GM23338 (cell line): ENCODE measurements at regions not wholly inside any gene's neighbourhood (a gene's known extent, or its start where the extent isn't known, plus 50 kb on each side); places are given as distances from the start of the nearest gene placed in this dataset.

ENCODE experiments used
- ATAC-seq: fragments of 200-7000 bp; cut with Tn5 transposase; 3 replicates; pipeline ENCODE4 v1.9.1; 2020
- DNase-seq: peaks from one replicate; pipeline ENCODE4 v3.0.0-alpha.2; 2015; ENCODE audit warnings: low spot score
- H2AFZ ChIP-seq: fragments of 200-600 bp; sonication (generic); 2 replicates; pipeline ENCODE4 v1.8.0; 2016; ENCODE audit warnings: antibody characterized with exemption, mild to moderate bottlenecking, moderate library complexity
- H3F3A ChIP-seq: fragments of 200-600 bp; sonication (generic); replicated peaks from 2 replicates; pipeline ENCODE4 v1.8.0; 2017; ENCODE audit warnings: antibody characterized with exemption, mixed run types, low read depth
- H3K27ac ChIP-seq: fragments of 200-600 bp; sonication (generic); 2 replicates; pipeline ENCODE4 v1.6.1; 2016; ENCODE audit warnings: low read depth
- H3K27me3 ChIP-seq: fragments of 200-600 bp; sonication (generic); 2 replicates; pipeline ENCODE4 v1.8.0; 2016; ENCODE audit warnings: mild to moderate bottlenecking, mixed run types, moderate library complexity; ENCODE audit not compliant: insufficient read depth
- H3K36me3 ChIP-seq: fragments of 200-600 bp; sonication (generic); 2 replicates; pipeline ENCODE4 v1.8.0; 2016; ENCODE audit warnings: mild to moderate bottlenecking; ENCODE audit not compliant: insufficient read depth
- H3K4me1 ChIP-seq: fragments of 200-600 bp; sonication (generic); 2 replicates; pipeline ENCODE4 v1.8.0; 2016; ENCODE audit warnings: mild to moderate bottlenecking, moderate library complexity; ENCODE audit not compliant: insufficient read depth
- H3K4me2 ChIP-seq: fragments of 200-600 bp; sonication (generic); 2 replicates; pipeline ENCODE4 v1.7.1; 2017; ENCODE audit warnings: mixed run types
- H3K4me3 ChIP-seq: fragments of 200-600 bp; sonication (generic); 2 replicates; pipeline ENCODE4 v1.6.1; 2016; ENCODE audit warnings: mixed run types
- H3K79me2 ChIP-seq: fragments of 200-600 bp; sonication (generic); replicated peaks from 2 replicates; pipeline ENCODE4 v1.8.0; 2017; ENCODE audit warnings: mild to moderate bottlenecking; ENCODE audit not compliant: insufficient read depth
- H3K9me2 ChIP-seq: fragments of 200-600 bp; sonication (generic); 2 replicates; pipeline ENCODE4 v1.8.0; 2017; ENCODE audit not compliant: insufficient read depth
- H4K20me1 ChIP-seq: fragments of 200-600 bp; sonication (generic); replicated peaks from 2 replicates; pipeline ENCODE4 v1.8.0; 2017; ENCODE audit warnings: mild to moderate bottlenecking; ENCODE audit not compliant: insufficient read depth
- H3K27ac Mint-ChIP-seq: 2 replicates; pipeline ENCODE4 v1.8.0; 2020; ENCODE audit warnings: inconsistent platforms, mild to moderate bottlenecking, moderate library complexity, mixed read lengths
- H3K27me3 Mint-ChIP-seq: 3 replicates; pipeline ENCODE4 v1.8.0; 2022; ENCODE audit warnings: low read depth, mild to moderate bottlenecking, moderate library complexity, mixed read lengths, inconsistent platforms; ENCODE audit not compliant: insufficient read depth, poor library complexity
- H3K36me3 Mint-ChIP-seq: 3 replicates; pipeline ENCODE4 v1.8.0; 2021; ENCODE audit warnings: low read depth, mild to moderate bottlenecking, inconsistent platforms, moderate library complexity, mixed read lengths
- H3K4me1 Mint-ChIP-seq: 3 replicates; pipeline ENCODE4 v1.8.0; 2020; ENCODE audit warnings: mild to moderate bottlenecking, inconsistent platforms, mixed read lengths
- H3K4me3 Mint-ChIP-seq: 3 replicates; pipeline ENCODE4 v1.8.0; 2021; ENCODE audit warnings: moderate library complexity, mild to moderate bottlenecking, inconsistent platforms, mixed read lengths
- H3K9me3 Mint-ChIP-seq: 3 replicates; pipeline ENCODE4 v1.8.0; 2020; ENCODE audit warnings: moderate library complexity, mild to moderate bottlenecking, inconsistent platforms, mixed read lengths
- CREB1 ChIP-seq: fragments of 250-450 bp; sonication (Bioruptor Pico); IDR thresholded peaks from 2 replicates; pipeline ENCODE4 v1.5.0; 2020; ENCODE audit warnings: low read depth, mild to moderate bottlenecking, moderate library complexity
- EZH2 ChIP-seq: fragments of 200-600 bp; sonication (generic); IDR thresholded peaks from one replicate; pipeline ENCODE4 v1.8.0; 2017; ENCODE audit warnings: antibody characterized with exemption, mild to moderate bottlenecking, low read depth; ENCODE audit not compliant: unreplicated experiment
- EZH2phosphoT487 ChIP-seq: fragments of 200-600 bp; sonication (generic); IDR thresholded peaks from one replicate; pipeline ENCODE4 v1.8.1; 2018; ENCODE audit warnings: antibody characterized with exemption; ENCODE audit not compliant: unreplicated experiment
- JUNB ChIP-seq: IDR thresholded peaks from one replicate; pipeline ENCODE4 v1.6.1; 2016; ENCODE audit warnings: antibody characterized with exemption; ENCODE audit not compliant: unreplicated experiment
- NANOG ChIP-seq: IDR thresholded peaks from 2 replicates; pipeline ENCODE4 v1.6.1; 2016; ENCODE audit warnings: antibody characterized with exemption, borderline replicate concordance
- POLR2AphosphoS5 ChIP-seq: IDR thresholded peaks from 2 replicates; pipeline ENCODE4 v1.6.1; 2016; ENCODE audit warnings: antibody characterized with exemption, low read depth
- REST ChIP-seq: IDR thresholded peaks from one replicate; pipeline ENCODE4 v1.6.1; 2018; ENCODE audit warnings: antibody characterized with exemption; ENCODE audit not compliant: unreplicated experiment
- STAT1 ChIP-seq: IDR thresholded peaks from one replicate; pipeline ENCODE4 v1.6.1; 2016; ENCODE audit warnings: antibody characterized with exemption; ENCODE audit not compliant: unreplicated experiment
- ZNF114 ChIP-seq: fragments of 250-450 bp; sonication (Bioruptor Pico); IDR thresholded peaks from 2 replicates; pipeline ENCODE4 v1.5.0; 2020; ENCODE audit warnings: mild to moderate bottlenecking, moderate library complexity
- ZNF331 ChIP-seq: fragments of 250-450 bp; sonication (Bioruptor Pico); IDR thresholded peaks from 2 replicates; pipeline ENCODE4 v1.5.0; 2020; ENCODE audit warnings: low read depth, mild to moderate bottlenecking, moderate library complexity
- TF ChIP-seq, protein P1 (sequence below), 2 experiments: fragments of 200-600 bp in 1 of 2; sonication (generic) in 1 of 2; conservative IDR thresholded peaks; 2 replicates each; pipeline versions ENCODE4 v1.5.1 to v1.6.1; 2016 to 2017; ENCODE audit warnings: antibody characterized with exemption in 2 of 2, low read depth in 2 of 2, mild to moderate bottlenecking in 2 of 2, moderate library complexity in 1 of 2
- TF ChIP-seq, protein P2 (sequence below): fragments of 250-450 bp; sonication (Bioruptor Pico); IDR thresholded peaks from 2 replicates; pipeline ENCODE4 v1.5.0; 2020; ENCODE audit warnings: mild to moderate bottlenecking, moderate library complexity
- TF ChIP-seq, protein P3 (sequence below): IDR thresholded peaks from 2 replicates; pipeline ENCODE4 v1.6.1; 2016; ENCODE audit warnings: antibody characterized with exemption

DNA sequence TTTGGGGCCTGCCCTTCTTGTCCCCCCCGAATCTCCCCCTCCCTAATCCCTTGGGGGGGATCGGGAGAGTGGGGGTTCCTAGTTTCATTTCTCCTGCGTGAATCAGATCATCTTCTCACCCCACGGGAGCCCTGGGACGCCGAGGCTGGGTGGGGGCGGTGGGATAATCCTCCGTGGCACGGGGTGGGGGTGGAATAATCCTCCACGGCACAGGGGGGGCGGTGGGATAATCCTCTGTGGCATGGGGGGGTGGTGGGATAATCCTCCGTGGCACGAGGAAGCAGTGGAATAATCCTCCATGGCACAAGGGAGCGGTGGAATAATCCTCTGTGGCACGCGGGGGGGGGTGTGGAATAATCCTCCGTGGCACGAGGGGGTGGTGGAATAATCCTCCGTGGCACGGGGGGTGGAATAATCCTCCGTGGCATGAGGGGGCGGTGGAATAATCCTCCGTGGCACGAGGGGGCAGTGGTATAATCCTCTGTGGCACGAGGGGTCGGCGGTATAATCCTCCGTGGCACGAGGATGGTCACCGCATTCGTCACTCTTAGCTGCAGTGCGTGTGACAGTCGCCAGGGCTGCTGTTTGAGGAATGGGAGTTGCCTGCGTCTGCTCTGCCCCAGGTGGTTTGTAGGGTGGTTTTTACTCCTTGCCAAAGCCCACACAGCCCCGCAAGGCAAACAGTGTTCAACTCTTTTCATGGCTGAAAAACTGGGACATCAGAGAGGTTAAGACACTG, 156.9 kb downstream of the LAT start:
- Histone ChIP-seq H2AFZ (no peak overlapping the region), H3K27me3 (no peaks in the 10 kb centered on the region), H3K36me3 (no peaks in the 10 kb centered on the region), H3F3A (no peaks in the 10 kb centered on the region), H3K4me1 (no peaks in the 10 kb centered on the region), H3K9me2 (no peaks in the 10 kb centered on the region), H3K27ac (no peak overlapping the region), H3K4me2 (no peak overlapping the region), H3K4me3 (no peak overlapping the region), H4K20me1 (no peaks in the 10 kb centered on the region), H3K79me2 (no peaks in the 10 kb centered on the region)
- Mint-ChIP-seq H3K27ac (no peak overlapping the region), H3K4me3 (no peak overlapping the region), H3K36me3 (no peaks in the 10 kb centered on the region; the same call in 2 of the 3 replicates), H3K4me1 (peaks cover 9% of the 10 kb centered on the region; the same call in 2 of the 3 replicates), H3K9me3 (no peaks in the 10 kb centered on the region), H3K27me3 (peaks cover 5% of the 10 kb centered on the region)
- ATAC-seq (no peak), DNase-seq (no peak)
- no peak for TF ChIP-seq STAT1
- no peak for TF ChIP-seq REST
- TF ChIP-seq EZH2phosphoT487, result no peak
- TF ChIP-seq JUNB, result no peak
- TF ChIP-seq ZNF114 (CRISPR knock-in tag), result no peak
- TF ChIP-seq POLR2AphosphoS5, result no peak
- TF ChIP-seq, protein P1, sequence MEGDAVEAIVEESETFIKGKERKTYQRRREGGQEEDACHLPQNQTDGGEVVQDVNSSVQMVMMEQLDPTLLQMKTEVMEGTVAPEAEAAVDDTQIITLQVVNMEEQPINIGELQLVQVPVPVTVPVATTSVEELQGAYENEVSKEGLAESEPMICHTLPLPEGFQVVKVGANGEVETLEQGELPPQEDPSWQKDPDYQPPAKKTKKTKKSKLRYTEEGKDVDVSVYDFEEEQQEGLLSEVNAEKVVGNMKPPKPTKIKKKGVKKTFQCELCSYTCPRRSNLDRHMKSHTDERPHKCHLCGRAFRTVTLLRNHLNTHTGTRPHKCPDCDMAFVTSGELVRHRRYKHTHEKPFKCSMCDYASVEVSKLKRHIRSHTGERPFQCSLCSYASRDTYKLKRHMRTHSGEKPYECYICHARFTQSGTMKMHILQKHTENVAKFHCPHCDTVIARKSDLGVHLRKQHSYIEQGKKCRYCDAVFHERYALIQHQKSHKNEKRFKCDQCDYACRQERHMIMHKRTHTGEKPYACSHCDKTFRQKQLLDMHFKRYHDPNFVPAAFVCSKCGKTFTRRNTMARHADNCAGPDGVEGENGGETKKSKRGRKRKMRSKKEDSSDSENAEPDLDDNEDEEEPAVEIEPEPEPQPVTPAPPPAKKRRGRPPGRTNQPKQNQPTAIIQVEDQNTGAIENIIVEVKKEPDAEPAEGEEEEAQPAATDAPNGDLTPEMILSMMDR (conservative IDR thresholded peaks at IDR 0.05; ENCODE audit: low read depth in 2 of 2), result no peak
- no peak for TF ChIP-seq ZNF331 (CRISPR knock-in tag)
- no peak for TF ChIP-seq NANOG
- no peak for TF ChIP-seq EZH2
- TF ChIP-seq, protein P2, sequence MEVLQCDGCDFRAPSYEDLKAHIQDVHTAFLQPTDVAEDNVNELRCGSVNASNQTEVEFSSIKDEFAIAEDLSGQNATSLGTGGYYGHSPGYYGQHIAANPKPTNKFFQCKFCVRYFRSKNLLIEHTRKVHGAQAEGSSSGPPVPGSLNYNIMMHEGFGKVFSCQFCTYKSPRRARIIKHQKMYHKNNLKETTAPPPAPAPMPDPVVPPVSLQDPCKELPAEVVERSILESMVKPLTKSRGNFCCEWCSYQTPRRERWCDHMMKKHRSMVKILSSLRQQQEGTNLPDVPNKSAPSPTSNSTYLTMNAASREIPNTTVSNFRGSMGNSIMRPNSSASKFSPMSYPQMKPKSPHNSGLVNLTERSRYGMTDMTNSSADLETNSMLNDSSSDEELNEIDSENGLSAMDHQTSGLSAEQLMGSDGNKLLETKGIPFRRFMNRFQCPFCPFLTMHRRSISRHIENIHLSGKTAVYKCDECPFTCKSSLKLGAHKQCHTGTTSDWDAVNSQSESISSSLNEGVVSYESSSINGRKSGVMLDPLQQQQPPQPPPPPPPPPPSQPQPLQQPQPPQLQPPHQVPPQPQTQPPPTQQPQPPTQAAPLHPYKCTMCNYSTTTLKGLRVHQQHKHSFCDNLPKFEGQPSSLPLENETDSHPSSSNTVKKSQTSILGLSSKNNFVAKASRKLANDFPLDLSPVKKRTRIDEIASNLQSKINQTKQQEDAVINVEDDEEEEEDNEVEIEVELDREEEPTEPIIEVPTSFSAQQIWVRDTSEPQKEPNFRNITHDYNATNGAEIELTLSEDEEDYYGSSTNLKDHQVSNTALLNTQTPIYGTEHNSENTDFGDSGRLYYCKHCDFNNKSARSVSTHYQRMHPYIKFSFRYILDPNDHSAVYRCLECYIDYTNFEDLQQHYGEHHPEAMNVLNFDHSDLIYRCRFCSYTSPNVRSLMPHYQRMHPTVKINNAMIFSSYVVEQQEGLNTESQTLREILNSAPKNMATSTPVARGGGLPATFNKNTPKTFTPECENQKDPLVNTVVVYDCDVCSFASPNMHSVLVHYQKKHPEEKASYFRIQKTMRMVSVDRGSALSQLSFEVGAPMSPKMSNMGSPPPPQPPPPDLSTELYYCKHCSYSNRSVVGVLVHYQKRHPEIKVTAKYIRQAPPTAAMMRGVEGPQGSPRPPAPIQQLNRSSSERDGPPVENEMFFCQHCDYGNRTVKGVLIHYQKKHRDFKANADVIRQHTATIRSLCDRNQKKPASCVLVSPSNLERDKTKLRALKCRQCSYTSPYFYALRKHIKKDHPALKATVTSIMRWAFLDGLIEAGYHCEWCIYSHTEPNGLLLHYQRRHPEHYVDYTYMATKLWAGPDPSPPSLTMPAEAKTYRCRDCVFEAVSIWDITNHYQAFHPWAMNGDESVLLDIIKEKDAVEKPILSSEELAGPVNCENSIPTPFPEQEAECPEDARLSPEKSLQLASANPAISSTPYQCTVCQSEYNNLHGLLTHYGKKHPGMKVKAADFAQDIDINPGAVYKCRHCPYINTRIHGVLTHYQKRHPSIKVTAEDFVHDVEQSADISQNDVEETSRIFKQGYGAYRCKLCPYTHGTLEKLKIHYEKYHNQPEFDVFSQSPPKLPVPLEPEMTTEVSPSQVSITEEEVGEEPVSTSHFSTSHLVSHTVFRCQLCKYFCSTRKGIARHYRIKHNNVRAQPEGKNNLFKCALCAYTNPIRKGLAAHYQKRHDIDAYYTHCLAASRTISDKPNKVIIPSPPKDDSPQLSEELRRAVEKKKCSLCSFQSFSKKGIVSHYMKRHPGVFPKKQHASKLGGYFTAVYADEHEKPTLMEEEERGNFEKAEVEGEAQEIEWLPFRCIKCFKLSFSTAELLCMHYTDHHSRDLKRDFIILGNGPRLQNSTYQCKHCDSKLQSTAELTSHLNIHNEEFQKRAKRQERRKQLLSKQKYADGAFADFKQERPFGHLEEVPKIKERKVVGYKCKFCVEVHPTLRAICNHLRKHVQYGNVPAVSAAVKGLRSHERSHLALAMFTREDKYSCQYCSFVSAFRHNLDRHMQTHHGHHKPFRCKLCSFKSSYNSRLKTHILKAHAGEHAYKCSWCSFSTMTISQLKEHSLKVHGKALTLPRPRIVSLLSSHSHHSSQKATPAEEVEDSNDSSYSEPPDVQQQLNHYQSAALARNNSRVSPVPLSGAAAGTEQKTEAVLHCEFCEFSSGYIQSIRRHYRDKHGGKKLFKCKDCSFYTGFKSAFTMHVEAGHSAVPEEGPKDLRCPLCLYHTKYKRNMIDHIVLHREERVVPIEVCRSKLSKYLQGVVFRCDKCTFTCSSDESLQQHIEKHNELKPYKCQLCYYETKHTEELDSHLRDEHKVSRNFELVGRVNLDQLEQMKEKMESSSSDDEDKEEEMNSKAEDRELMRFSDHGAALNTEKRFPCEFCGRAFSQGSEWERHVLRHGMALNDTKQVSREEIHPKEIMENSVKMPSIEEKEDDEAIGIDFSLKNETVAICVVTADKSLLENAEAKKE (CRISPR knock-in tag), result no peak
- TF ChIP-seq, protein P3, sequence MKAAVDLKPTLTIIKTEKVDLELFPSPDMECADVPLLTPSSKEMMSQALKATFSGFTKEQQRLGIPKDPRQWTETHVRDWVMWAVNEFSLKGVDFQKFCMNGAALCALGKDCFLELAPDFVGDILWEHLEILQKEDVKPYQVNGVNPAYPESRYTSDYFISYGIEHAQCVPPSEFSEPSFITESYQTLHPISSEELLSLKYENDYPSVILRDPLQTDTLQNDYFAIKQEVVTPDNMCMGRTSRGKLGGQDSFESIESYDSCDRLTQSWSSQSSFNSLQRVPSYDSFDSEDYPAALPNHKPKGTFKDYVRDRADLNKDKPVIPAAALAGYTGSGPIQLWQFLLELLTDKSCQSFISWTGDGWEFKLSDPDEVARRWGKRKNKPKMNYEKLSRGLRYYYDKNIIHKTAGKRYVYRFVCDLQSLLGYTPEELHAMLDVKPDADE, result no peak
- no peak for TF ChIP-seq CREB1 (CRISPR knock-in tag)
